CD8-positive, alpha-beta memory T cell (primary cell): ENCODE measurements at regions not wholly inside any gene's neighbourhood (a gene's known extent, or its start where the extent isn't known, plus 50 kb on each side); places are given as distances from the start of the nearest gene placed in this dataset.

Experiments used
- CTCF ChIA-PET: fragments of 350-600 bp; sonication (Branson Sonifier 250); formaldehyde crosslinking; loops from one replicate; lab custom pipeline; 2021; ENCODE audit warnings: antibody characterized with exemption; lab: Charles Lee
- POLR2A ChIA-PET: fragments of 350-600 bp; sonication (Branson Sonifier 250); formaldehyde crosslinking; loops from one replicate; lab custom pipeline; 2021; ENCODE audit warnings: antibody characterized with exemption; lab: Charles Lee
- DNase-seq, 5 donors: peaks; one replicate each; pipeline versions ENCODE4 v3.0.0 to v3.0.0-alpha.2; 2020 to 2022; ENCODE audit warnings: mixed read lengths in 1 of 5
- H3K27ac ChIP-seq: one replicate; pipeline ENCODE4 v1.7.0; 2013; ENCODE audit warnings: low read depth, mild to moderate bottlenecking, low read length, moderate library complexity
- H3K27me3 ChIP-seq: 2 replicates; pipeline ENCODE4 v1.7.0; 2013; ENCODE audit warnings: low read length, mild to moderate bottlenecking; ENCODE audit not compliant: insufficient read depth, poor library complexity, severe bottlenecking
- H3K36me3 ChIP-seq: 2 replicates; pipeline ENCODE4 v1.7.0; 2013; ENCODE audit warnings: mild to moderate bottlenecking, low read length, moderate library complexity; ENCODE audit not compliant: insufficient read depth
- H3K4me1 ChIP-seq: 2 replicates; pipeline ENCODE4 v1.7.0; 2013; ENCODE audit warnings: mild to moderate bottlenecking, low read length, moderate library complexity; ENCODE audit not compliant: insufficient read depth
- H3K4me3 ChIP-seq: 2 replicates; pipeline ENCODE4 v1.7.0; 2013; ENCODE audit warnings: mild to moderate bottlenecking, low read length
- H3K9me3 ChIP-seq: 2 replicates; pipeline ENCODE4 v1.7.0; 2013; ENCODE audit warnings: mild to moderate bottlenecking, low read length
- H3K27ac Mint-ChIP-seq, 8 donors: one replicate each; pipeline ENCODE4 v1.8.0; 2020 to 2021; ENCODE audit warnings: mixed read lengths in 8 of 8, mild to moderate bottlenecking in 6 of 8, inconsistent platforms in 3 of 8, moderate library complexity in 3 of 8
- H3K27me3 Mint-ChIP-seq, 2 donors: one replicate each; pipeline ENCODE4 v1.8.0; 2020 to 2021; ENCODE audit warnings: mixed read lengths in 2 of 2, mild to moderate bottlenecking in 1 of 2, moderate library complexity in 1 of 2
- H3K36me3 Mint-ChIP-seq, 3 donors: one replicate each; pipeline ENCODE4 v1.8.0; 2020 to 2021; ENCODE audit warnings: mixed read lengths in 3 of 3, inconsistent platforms in 1 of 3, mild to moderate bottlenecking in 1 of 3
- H3K4me1 Mint-ChIP-seq, 3 donors: one replicate each; pipeline ENCODE4 v1.8.0; 2020 to 2021; ENCODE audit warnings: mixed read lengths in 3 of 3, inconsistent platforms in 1 of 3, mild to moderate bottlenecking in 1 of 3
- H3K4me3 Mint-ChIP-seq, 7 donors: one replicate each; pipeline ENCODE4 v1.8.0; 2020 to 2021; ENCODE audit warnings: mixed read lengths in 7 of 7, mild to moderate bottlenecking in 6 of 7, moderate library complexity in 4 of 7, inconsistent platforms in 2 of 7
- H3K9me3 Mint-ChIP-seq, 5 donors: one replicate each; pipeline ENCODE4 v1.8.0; 2020 to 2022; ENCODE audit warnings: mixed read lengths in 5 of 5, mild to moderate bottlenecking in 3 of 5, moderate library complexity in 2 of 5, inconsistent platforms in 1 of 5

DNA sequence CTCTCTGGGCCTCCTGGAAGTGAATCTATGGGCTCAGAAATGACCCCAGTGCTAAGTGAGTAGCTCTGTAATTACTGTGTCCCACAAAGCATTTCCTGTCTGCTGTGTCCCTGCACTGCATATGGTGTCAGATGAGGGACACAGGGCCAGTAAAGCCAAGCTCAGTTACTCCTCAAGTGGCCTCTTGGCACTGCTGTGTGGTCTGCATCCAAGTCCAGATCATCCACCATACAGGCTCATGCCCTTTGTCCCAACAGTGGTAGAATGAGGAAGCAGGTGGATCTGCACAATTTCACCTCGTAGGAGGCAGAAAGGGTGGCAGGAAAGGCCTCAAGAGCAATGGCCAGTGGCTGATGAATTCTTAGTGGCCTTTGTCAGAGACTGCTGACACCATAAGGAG, 146.8 kb downstream of the SOX9 start:
- Histone ChIP-seq H3K27ac (no peak overlapping the region), H3K4me3 (no peak overlapping the region), H3K36me3 (no peaks in the 10 kb centered on the region), H3K4me1 (no peaks in the 10 kb centered on the region), H3K9me3 (no peaks in the 10 kb centered on the region), H3K27me3 (no peaks in the 10 kb centered on the region)
- Mint-ChIP-seq H3K27me3 (peaks cover 0 to 5% of the 10 kb centered on the region in 2 donors), H3K36me3 (no peaks in the 10 kb centered on the region), H3K4me1 (no peaks in the 10 kb centered on the region), H3K9me3 (peaks cover 0 to 6% (median 3%) of the 10 kb centered on the region in 5 donors), H3K27ac (no peak overlapping the region), H3K4me3 (no peak overlapping the region)
- POLR2A ChIA-PET: no interaction called here
- no peak for DNase-seq
- CTCF ChIA-PET: no interaction called here

DNA sequence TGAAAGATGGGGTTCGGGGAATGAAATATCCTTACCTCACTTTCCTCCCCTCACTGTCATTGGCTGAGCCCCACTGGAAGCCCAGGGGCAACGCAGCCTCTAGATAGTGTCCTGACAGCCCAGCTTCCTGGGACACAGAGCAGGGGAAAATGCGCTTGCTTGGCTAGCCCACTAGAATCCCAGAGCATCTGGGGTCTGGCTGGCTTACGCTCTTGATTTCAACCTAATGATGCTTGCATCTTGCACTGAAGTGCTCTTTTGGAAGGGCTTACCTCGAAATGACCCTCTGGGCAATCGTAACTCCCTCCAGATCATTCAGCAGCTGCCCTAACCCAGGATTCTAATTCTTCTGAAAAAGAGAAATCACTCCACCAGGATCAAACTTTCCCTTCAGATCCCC, 147.6 kb downstream of the SOX9 start:
- no peaks in the 10 kb centered on the region for H3K4me1 Mint-ChIP-seq
- no peak overlapping the region for H3K27ac ChIP-seq
- ChIA-PET CTCF (no interaction called here), POLR2A (no interaction called here)
- H3K4me3 ChIP-seq: no peak overlapping the region
- H3K27ac Mint-ChIP-seq: no peak overlapping the region
- no peak for DNase-seq
- no peaks in the 10 kb centered on the region for H3K4me1 ChIP-seq
- no peaks in the 10 kb centered on the region for H3K36me3 ChIP-seq
- H3K36me3 Mint-ChIP-seq: no peaks in the 10 kb centered on the region
- peaks cover 0 to 5% of the 10 kb centered on the region in 2 donors for H3K27me3 Mint-ChIP-seq
- H3K27me3 ChIP-seq: no peaks in the 10 kb centered on the region
- no peaks in the 10 kb centered on the region for H3K9me3 ChIP-seq
- H3K9me3 Mint-ChIP-seq: peaks cover 0 to 6% (median 3%) of the 10 kb centered on the region in 5 donors
- peak overlapping the region in 1 of 7 donors; percentile 2 for H3K4me3 Mint-ChIP-seq

DNA sequence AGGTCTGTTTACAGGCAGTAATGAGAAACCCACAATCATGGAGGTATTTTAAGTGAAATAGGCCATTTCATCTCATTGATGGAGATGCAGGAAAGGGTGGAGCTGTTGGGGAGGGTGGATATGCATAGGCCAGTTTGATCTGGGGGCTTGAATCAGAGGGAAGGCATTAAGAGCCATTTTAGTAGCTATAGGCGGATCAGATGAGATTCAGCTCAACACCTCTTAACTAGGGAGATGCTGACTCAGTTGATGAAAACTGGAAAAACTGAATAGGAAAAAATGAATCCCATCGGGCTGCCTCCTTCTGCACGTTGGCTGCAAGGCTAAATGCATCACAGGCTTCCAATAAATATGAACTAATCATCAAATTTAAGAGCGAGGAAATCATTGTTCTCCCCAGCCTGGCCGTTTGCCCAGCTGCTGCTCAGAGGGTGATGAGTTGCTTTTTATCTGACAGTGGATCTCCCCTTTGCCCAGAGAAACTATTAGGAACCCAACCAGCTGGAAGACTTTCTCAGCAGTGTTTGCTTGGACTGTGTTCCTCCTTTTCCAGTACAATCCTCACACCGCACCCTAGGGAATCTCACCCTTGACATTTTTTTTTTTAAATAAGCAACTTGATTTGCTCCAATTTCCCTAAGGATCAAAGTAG, 149.6 kb downstream of the SOX9 start:
- no peak overlapping the region for H3K27ac Mint-ChIP-seq
- ChIA-PET CTCF (no interaction called here), POLR2A (no interaction called here)
- no peaks in the 10 kb centered on the region for H3K27me3 ChIP-seq
- H3K9me3 ChIP-seq: no peaks in the 10 kb centered on the region
- no peaks in the 10 kb centered on the region for H3K4me1 ChIP-seq
- H3K36me3 ChIP-seq: no peaks in the 10 kb centered on the region
- H3K36me3 Mint-ChIP-seq: no peaks in the 10 kb centered on the region
- H3K4me1 Mint-ChIP-seq: no peaks in the 10 kb centered on the region
- H3K4me3 ChIP-seq: no peak overlapping the region
- no peak overlapping the region for H3K4me3 Mint-ChIP-seq
- no peak overlapping the region for H3K27ac ChIP-seq
- H3K27me3 Mint-ChIP-seq: peaks cover 0 to 5% of the 10 kb centered on the region in 2 donors
- no peak for DNase-seq
- peaks cover 0 to 6% (median 3%) of the 10 kb centered on the region in 5 donors for H3K9me3 Mint-ChIP-seq

GRCh38 chr17:72271603-72272002, 150.8 kb downstream of the SOX9 start:
- Histone ChIP-seq H3K27ac (no peak overlapping the region), H3K27me3 (no peaks in the 10 kb centered on the region), H3K4me1 (no peaks in the 10 kb centered on the region), H3K4me3 (no peak overlapping the region), H3K36me3 (no peaks in the 10 kb centered on the region), H3K9me3 (no peaks in the 10 kb centered on the region)
- Mint-ChIP-seq H3K4me3 (no peak overlapping the region), H3K27ac (no peak overlapping the region), H3K27me3 (peaks cover 0 to 2% of the 10 kb centered on the region in 2 donors), H3K36me3 (no peaks in the 10 kb centered on the region), H3K9me3 (peaks cover 0 to 6% (median 3%) of the 10 kb centered on the region in 5 donors), H3K4me1 (no peaks in the 10 kb centered on the region)
- no peak for DNase-seq
- CTCF ChIA-PET: no interaction called here
- POLR2A ChIA-PET: no interaction called here

DNA sequence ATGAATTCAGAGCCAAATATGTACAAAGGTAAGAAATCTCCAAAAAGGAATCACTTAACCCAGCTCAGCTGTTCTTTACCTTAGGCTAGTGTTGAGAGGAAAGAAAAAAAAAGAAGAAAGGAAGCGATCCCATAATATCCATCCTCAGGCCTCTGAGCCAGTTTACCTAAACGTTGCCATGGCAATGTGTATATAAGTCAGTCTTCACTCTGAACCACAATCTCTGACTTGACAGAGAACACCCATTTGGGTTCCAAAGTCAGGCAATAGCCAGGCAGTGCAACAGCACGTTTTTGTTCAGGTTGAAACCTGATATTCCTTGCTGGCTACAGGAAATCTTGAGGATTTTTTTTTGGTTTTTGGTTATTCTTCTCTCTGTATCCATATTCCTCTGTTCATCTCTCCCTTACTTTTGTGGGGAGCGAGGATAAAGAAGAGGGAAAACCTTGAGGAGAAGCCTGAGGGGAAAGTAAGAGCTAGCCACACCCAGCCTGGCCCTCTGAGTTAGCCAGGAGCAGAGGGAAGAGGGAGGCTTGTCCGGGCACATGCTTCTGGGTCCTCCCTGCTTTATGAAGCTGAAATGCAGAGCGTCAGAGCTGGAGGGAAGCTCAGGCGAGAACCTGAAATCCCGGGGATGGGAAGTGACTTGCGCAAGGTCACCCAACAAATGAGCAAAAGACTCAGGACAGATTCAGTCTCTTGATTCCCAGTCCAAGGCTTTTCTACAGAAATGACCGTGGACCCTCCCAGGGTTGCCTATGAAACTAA, 152.7 kb downstream of the SOX9 start:
- H3K4me1 ChIP-seq: no peaks in the 10 kb centered on the region
- H3K36me3 ChIP-seq: no peaks in the 10 kb centered on the region
- no peak overlapping the region for H3K4me3 ChIP-seq
- H3K36me3 Mint-ChIP-seq: no peaks in the 10 kb centered on the region
- ChIA-PET POLR2A (no interaction called here), CTCF (no interaction called here)
- H3K9me3 Mint-ChIP-seq: peaks cover 0 to 6% (median 3%) of the 10 kb centered on the region in 5 donors
- no peak for DNase-seq
- H3K27ac ChIP-seq: no peak overlapping the region
- no peak overlapping the region for H3K4me3 Mint-ChIP-seq
- no peaks in the 10 kb centered on the region for H3K27me3 ChIP-seq
- no peak overlapping the region for H3K27ac Mint-ChIP-seq
- no peaks in the 10 kb centered on the region for H3K4me1 Mint-ChIP-seq
- peaks cover 0 to 2% of the 10 kb centered on the region in 2 donors for H3K27me3 Mint-ChIP-seq
- H3K9me3 ChIP-seq: no peaks in the 10 kb centered on the region

- no peaks in the 10 kb centered on the region for H3K4me1 ChIP-seq
- no peak overlapping the region for H3K27ac ChIP-seq
- H3K4me3 ChIP-seq: no peak overlapping the region
- H3K4me3 Mint-ChIP-seq: no peak overlapping the region
- H3K4me1 Mint-ChIP-seq: no peaks in the 10 kb centered on the region
- peaks cover 0 to 4% (median 0%) of the 10 kb centered on the region in 5 donors for H3K9me3 Mint-ChIP-seq
- DNase-seq: no peak
- no peaks in the 10 kb centered on the region for H3K36me3 Mint-ChIP-seq
- no peaks in the 10 kb centered on the region for H3K27me3 ChIP-seq
- POLR2A ChIA-PET: no interaction called here
- CTCF ChIA-PET: no interaction called here
- no peaks in the 10 kb centered on the region for H3K36me3 ChIP-seq
- H3K27me3 Mint-ChIP-seq: peaks cover 0 to 2% of the 10 kb centered on the region in 2 donors
- no peaks in the 10 kb centered on the region for H3K9me3 ChIP-seq
- H3K27ac Mint-ChIP-seq: no peak overlapping the region
Measured at GRCh38 chr17:72274614-72275013, 153.8 kb downstream of the SOX9 start.

DNA sequence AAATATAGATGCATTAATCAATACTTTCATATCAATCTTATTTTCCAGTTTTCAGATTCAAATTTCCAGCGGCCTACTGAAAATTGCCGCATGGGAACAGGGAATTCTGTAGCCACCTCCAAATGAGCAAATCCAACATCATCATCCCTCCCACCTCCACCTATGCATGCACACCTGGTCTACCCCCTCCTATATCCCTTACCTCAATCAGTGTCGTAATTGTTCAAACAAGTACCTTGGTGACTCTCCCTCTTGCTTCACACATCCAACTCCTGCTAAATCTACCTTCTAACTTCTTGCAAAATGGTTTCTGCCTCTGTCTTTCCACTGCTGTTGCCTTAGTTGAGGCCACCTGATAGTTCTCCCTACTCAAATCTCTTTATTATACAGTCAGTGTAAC, 160.1 kb downstream of the SOX9 start:
- Histone ChIP-seq H3K4me1 (no peaks in the 10 kb centered on the region), H3K27ac (no peak overlapping the region), H3K9me3 (no peaks in the 10 kb centered on the region), H3K27me3 (no peaks in the 10 kb centered on the region), H3K4me3 (no peak overlapping the region), H3K36me3 (no peaks in the 10 kb centered on the region)
- DNase-seq: no peak
- H3K27me3 Mint-ChIP-seq: no peaks in the 10 kb centered on the region
- H3K9me3 Mint-ChIP-seq: peaks cover 0 to 6% (median 0%) of the 10 kb centered on the region in 5 donors
- CTCF ChIA-PET: no interaction called here
- H3K4me1 Mint-ChIP-seq: no peaks in the 10 kb centered on the region
- POLR2A ChIA-PET: no interaction called here
- no peaks in the 10 kb centered on the region for H3K36me3 Mint-ChIP-seq
- H3K4me3 Mint-ChIP-seq: no peak overlapping the region
- no peak overlapping the region for H3K27ac Mint-ChIP-seq

DNA sequence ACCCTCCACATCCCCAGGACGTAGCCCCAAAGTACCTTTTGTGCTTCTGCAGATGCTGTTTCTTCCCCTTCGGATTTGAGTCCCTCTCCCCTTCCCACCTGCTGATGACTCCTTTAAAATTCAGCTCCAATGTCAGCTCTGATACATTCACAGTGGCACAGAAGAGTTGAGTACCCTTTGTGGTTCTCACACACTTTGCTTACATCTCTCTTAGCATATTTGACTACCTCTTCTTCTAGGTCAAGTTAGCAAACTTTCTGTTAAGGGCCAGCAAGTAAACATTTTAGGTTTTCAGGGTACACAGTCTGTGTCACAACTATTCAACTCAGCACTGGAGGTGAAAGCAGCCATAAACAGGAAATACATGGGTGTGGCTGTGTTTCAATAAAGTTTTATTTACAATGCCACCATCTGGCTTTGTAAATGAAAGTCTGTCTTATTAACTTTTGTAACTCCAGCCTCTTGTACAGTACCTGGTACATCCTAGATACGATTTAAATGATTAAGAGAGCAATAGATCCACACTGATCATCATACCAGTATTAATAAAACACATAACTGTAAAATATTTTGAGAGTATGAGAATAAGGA, 161.7 kb downstream of the SOX9 start:
- Mint-ChIP-seq H3K27ac (no peak overlapping the region), H3K4me1 (no peaks in the 10 kb centered on the region), H3K27me3 (no peaks in the 10 kb centered on the region), H3K9me3 (peaks cover 0 to 6% (median 0%) of the 10 kb centered on the region in 5 donors), H3K36me3 (no peaks in the 10 kb centered on the region), H3K4me3 (no peak overlapping the region)
- Histone ChIP-seq H3K27ac (no peak overlapping the region), H3K36me3 (no peaks in the 10 kb centered on the region), H3K4me3 (no peak overlapping the region), H3K27me3 (no peaks in the 10 kb centered on the region), H3K9me3 (no peaks in the 10 kb centered on the region), H3K4me1 (no peaks in the 10 kb centered on the region)
- ChIA-PET CTCF (no interaction called here), POLR2A (no interaction called here)
- no peak for DNase-seq
